ENCODE measurements at regions not wholly inside any gene's neighbourhood (a gene's known extent, or its start where the extent isn't known, plus 50 kb on each side); places are given as distances from the start of the nearest gene placed in this dataset.

- TF ChIP-seq, protein P1, sequence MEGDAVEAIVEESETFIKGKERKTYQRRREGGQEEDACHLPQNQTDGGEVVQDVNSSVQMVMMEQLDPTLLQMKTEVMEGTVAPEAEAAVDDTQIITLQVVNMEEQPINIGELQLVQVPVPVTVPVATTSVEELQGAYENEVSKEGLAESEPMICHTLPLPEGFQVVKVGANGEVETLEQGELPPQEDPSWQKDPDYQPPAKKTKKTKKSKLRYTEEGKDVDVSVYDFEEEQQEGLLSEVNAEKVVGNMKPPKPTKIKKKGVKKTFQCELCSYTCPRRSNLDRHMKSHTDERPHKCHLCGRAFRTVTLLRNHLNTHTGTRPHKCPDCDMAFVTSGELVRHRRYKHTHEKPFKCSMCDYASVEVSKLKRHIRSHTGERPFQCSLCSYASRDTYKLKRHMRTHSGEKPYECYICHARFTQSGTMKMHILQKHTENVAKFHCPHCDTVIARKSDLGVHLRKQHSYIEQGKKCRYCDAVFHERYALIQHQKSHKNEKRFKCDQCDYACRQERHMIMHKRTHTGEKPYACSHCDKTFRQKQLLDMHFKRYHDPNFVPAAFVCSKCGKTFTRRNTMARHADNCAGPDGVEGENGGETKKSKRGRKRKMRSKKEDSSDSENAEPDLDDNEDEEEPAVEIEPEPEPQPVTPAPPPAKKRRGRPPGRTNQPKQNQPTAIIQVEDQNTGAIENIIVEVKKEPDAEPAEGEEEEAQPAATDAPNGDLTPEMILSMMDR (conservative IDR thresholded peaks at IDR 0.05), result no peak
- Histone ChIP-seq H4K91ac (ENCODE audit: insufficient read length, low read depth, low read length) (no peak overlapping the region), H3K79me1 (ENCODE audit: insufficient read depth, low read depth, low read length, poor library complexity, severe bottlenecking) (no peaks in the 10 kb centered on the region), H2AFZ (ENCODE audit: low read length) (no peak overlapping the region), H3K27ac (ENCODE audit: insufficient read length, low read depth, low read length) (no peak overlapping the region), H3K23me2 (ENCODE audit: insufficient read length, low read depth, low read length, poor library complexity, severe bottlenecking) (no peaks in the 10 kb centered on the region), H4K20me1 (ENCODE audit: control insufficient read depth, insufficient read depth, insufficient read length) (no peaks in the 10 kb centered on the region), H3T11ph (ENCODE audit: low read length) (no peak overlapping the region), H3K9ac (ENCODE audit: extremely low read depth, insufficient read length, low read length) (no peak overlapping the region), H3K9me3 (ENCODE audit: control insufficient read depth, low read depth, low read length) (no peaks in the 10 kb centered on the region), H3K56ac (ENCODE audit: insufficient read length, low read depth, low read length) (no peak overlapping the region), H4K8ac (replicated peaks; ENCODE audit: insufficient read length, low read depth, low read length) (no peak overlapping the region), H3K14ac (ENCODE audit: insufficient read depth, low read length) (no peak overlapping the region), H3K18ac (ENCODE audit: insufficient read length, low read depth, low read length) (no peak overlapping the region), H2BK20ac (ENCODE audit: low read depth, low read length, poor library complexity, severe bottlenecking) (no peak overlapping the region), H3K4me1 (ENCODE audit: insufficient read depth, low read length) (peaks cover 2% of the 10 kb centered on the region; the same call in 1 of the 2 replicates), H2AK5ac (ENCODE audit: insufficient read length, low read length) (no peak overlapping the region), H2BK12ac (ENCODE audit: insufficient read length, low read depth, low read length) (no peak overlapping the region), H2BK120ac (ENCODE audit: low read depth, low read length, poor library complexity, severe bottlenecking) (no peak overlapping the region), H3K27me3 (ENCODE audit: insufficient read depth, low read length) (no peaks in the 10 kb centered on the region), H3K79me2 (ENCODE audit: insufficient read depth, low read length) (no peaks in the 10 kb centered on the region), H3K4me2 (ENCODE audit: insufficient read depth, insufficient read length, low read length) (no peak overlapping the region), H2BK15ac (ENCODE audit: low read depth, low read length) (no peak overlapping the region), H3K4ac (ENCODE audit: low read depth, low read length) (no peak overlapping the region), H3K23ac (ENCODE audit: insufficient read length, low read depth, low read length) (no peak overlapping the region), H4K5ac (ENCODE audit: insufficient read length, low read depth, low read length) (no peak overlapping the region), H2BK5ac (ENCODE audit: insufficient read length, low read length) (no peak overlapping the region)
- no peak overlapping the region for H3K27ac Mint-ChIP-seq
- H3K27me3 Mint-ChIP-seq (ENCODE audit: low read depth), result no peaks in the 10 kb centered on the region
- H3K4me1 Mint-ChIP-seq, result peaks cover 9 to 13% of the 10 kb centered on the region in 2 experiments
- H3K36me3 Mint-ChIP-seq (ENCODE audit: insufficient read depth in 1 of 3, low read depth in 3 of 3), result no peaks in the 10 kb centered on the region; a peak in 1 of 7 replicates
- no peaks in the 10 kb centered on the region for H3K9me3 Mint-ChIP-seq
- H3K4me3 Mint-ChIP-seq, result no peak overlapping the region
- 100% methylated on average over 1 of the region's 3 CpGs for WGBS (ENCODE audit: extremely low coverage, insufficient read length, low lambda C conversion rate)
- DNase-seq, result no peak
These were observed 152.2 kb upstream of the NFIA start for GRCh38 chr1:60930130-60930529.
